Hepatocyte (in vitro differentiated cells): ENCODE measurements at regions not wholly inside any gene's neighbourhood (a gene's known extent, or its start where the extent isn't known, plus 50 kb on each side); places are given as distances from the start of the nearest gene placed in this dataset.

ENCODE experiments used
- CTCF ChIP-seq: fragments of 200-600 bp; sonication (generic); IDR thresholded peaks from 2 replicates; pipeline ENCODE4 v1.5.1; 2016; ENCODE audit warnings: antibody characterized with exemption, mild to moderate bottlenecking; ENCODE audit not compliant: poor library complexity
- EZH2 ChIP-seq: fragments of 200-600 bp; sonication (generic); IDR thresholded peaks from 2 replicates; pipeline ENCODE4 v1.6.1; 2016; ENCODE audit warnings: antibody characterized with exemption, mild to moderate bottlenecking, borderline replicate concordance
- EZH2phosphoT487 ChIP-seq: fragments of 200-600 bp; sonication (generic); IDR thresholded peaks from one replicate; pipeline ENCODE4 v1.6.1; 2018; ENCODE audit warnings: antibody characterized with exemption, mild to moderate bottlenecking, low read depth, moderate library complexity; ENCODE audit not compliant: unreplicated experiment, severe bottlenecking

DNA sequence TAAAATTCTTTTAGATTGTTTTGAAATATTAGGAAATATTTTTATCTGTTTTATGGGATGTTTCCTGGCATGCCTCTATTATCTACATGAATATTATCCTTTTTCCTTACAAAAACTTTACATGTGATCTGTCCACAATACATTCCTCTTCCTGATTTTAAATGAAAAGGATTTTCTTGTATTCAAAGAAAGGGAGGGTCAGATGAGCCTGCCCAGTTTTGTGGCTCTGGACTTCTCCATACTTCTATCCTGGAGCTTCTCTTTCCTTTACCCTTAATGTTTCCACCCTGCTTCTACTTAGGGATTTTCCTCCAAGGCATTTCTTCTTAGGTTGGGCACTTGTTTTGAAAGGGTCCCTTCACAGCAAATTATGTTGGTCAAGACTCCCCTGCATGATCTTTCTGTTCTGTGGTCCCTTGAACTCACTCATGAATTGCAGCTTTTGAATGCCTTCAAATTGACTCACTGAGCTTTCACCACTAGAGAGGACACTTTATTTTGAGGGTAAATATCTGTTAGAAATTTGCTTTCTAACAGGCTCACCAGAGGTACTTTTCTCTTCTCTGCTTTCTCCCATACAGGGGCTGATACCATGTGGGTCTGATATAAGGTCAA, 104.9 kb downstream of the CENPW start:
- TF ChIP-seq CTCF, result no peak
- TF ChIP-seq EZH2phosphoT487, result no peak
- no peak for TF ChIP-seq EZH2
